ENCODE measurements at regions not wholly inside any gene's neighbourhood (a gene's known extent, or its start where the extent isn't known, plus 50 kb on each side); places are given as distances from the start of the nearest gene placed in this dataset.

- H3K36me3 ChIP-seq (ENCODE audit: control insufficient read depth, insufficient read depth, low read length), result no peaks in the 10 kb centered on the region
- no peak overlapping the region for H4K5ac ChIP-seq (ENCODE audit: low read depth, low read length)
- ChIA-PET POLR2A (ENCODE audit: unreplicated experiment) (no interaction called here), CTCF (no interaction called here)
- no peaks in the 10 kb centered on the region for H3K9me3 ChIP-seq (ENCODE audit: control insufficient read depth, insufficient read depth, low read length)
- no peak overlapping the region for H2BK15ac ChIP-seq (ENCODE audit: low read depth, low read length)
- H3K79me1 ChIP-seq (ENCODE audit: low read depth in 1 of 2, low read length in 2 of 2), result no peaks in the 10 kb centered on the region
- H2BK120ac ChIP-seq (ENCODE audit: low read depth, low read length), result no peak overlapping the region
- ATAC-seq (ENCODE audit: low read depth) (no peak), DNase-seq (no peak)
- intact Hi-C loops (cut with micrococcal nuclease) (no loop called here), dilution Hi-C loops (cut with HindIII; ENCODE audit: low sequenced_read_pairs, unreplicated experiment) (no loop called here), in situ Hi-C loops (cut with MboI; ENCODE audit: low sequenced_read_pairs) (no loop called here)
- no peak overlapping the region for H3K4me3 ChIP-seq (ENCODE audit: insufficient read depth, low read depth, low read length)
- no peak overlapping the region for H3K23ac ChIP-seq (ENCODE audit: low read depth, low read length)
- H3K4ac ChIP-seq (ENCODE audit: low read depth, low read length), result no peak overlapping the region
- H4K8ac ChIP-seq (ENCODE audit: low read depth in 2 of 2, low read length in 2 of 2), result no peak overlapping the region
- no peak overlapping the region for H3K27ac ChIP-seq (ENCODE audit: insufficient read depth, low read length)
- no peaks in the 10 kb centered on the region for H3K27me3 ChIP-seq (ENCODE audit: control insufficient read depth, insufficient read depth, low read length)
- no peaks in the 10 kb centered on the region for H3K9me1 ChIP-seq (ENCODE audit: insufficient read depth, low read length)
- H3K56ac ChIP-seq (ENCODE audit: extremely low read depth, insufficient read depth, low read length), result no peak overlapping the region
- no peaks in the 10 kb centered on the region for H4K20me1 ChIP-seq (ENCODE audit: insufficient read depth, low read length)
- no peak overlapping the region for H2AK9ac ChIP-seq (replicated peaks; ENCODE audit: low read depth, low read length, poor library complexity)
- no peak overlapping the region for H2AK5ac ChIP-seq (ENCODE audit: low read depth, low read length)
- H4K91ac ChIP-seq (ENCODE audit: insufficient read depth, low read depth, low read length), result no peak overlapping the region
- no peaks in the 10 kb centered on the region for H3K4me1 ChIP-seq (ENCODE audit: control insufficient read depth, insufficient read depth, low read length)
- H2BK20ac ChIP-seq (ENCODE audit: low read depth, low read length), result no peak overlapping the region
- no TSS peak for BruUV-seq (replicated peaks)
- no peak overlapping the region for H3K9ac ChIP-seq (ENCODE audit: low read depth, low read length)
- no peak overlapping the region for H2AFZ ChIP-seq (replicated peaks; ENCODE audit: low read length, poor library complexity)
- H3K4me2 ChIP-seq (ENCODE audit: low read depth, low read length), result no peak overlapping the region
- no peak overlapping the region for H2BK5ac ChIP-seq (ENCODE audit: low read depth, low read length, poor library complexity, severe bottlenecking)
- no peak overlapping the region for H3K18ac ChIP-seq (ENCODE audit: low read depth, low read length)
- no CpG with 5 or more reads among the region's 2 CpGs for WGBS, 2 experiments (ENCODE audit: extremely low coverage in 2 of 2, insufficient read length in 1 of 2)
- H3K14ac ChIP-seq (replicated peaks; ENCODE audit: low read depth, low read length), result no peak overlapping the region
- TF ChIP-seq FOS (IDR thresholded peaks at IDR 0.05; ENCODE audit: low read depth, low read length) (no peak), NFE2L2 (IDR thresholded peaks at IDR 0.05; ENCODE audit: low read depth, low read length) (no peak), CTCF (conservative IDR thresholded peaks at IDR 0.05; ENCODE audit: low read depth, low read length) (no peak), MAZ (IDR thresholded peaks at IDR 0.05; ENCODE audit: borderline replicate concordance, low read depth, low read length) (no peak), RAD21 (IDR thresholded peaks at IDR 0.05; ENCODE audit: low read length) (no peak), ELK1 (IDR thresholded peaks at IDR 0.05; ENCODE audit: borderline replicate concordance, low read depth, low read length) (no peak), RCOR1 (IDR thresholded peaks at IDR 0.05; ENCODE audit: insufficient replicate concordance, low read length) (no peak), MAFK (IDR thresholded peaks at IDR 0.05; ENCODE audit: low read depth, low read length) (no peak), CEBPB (IDR thresholded peaks at IDR 0.05; ENCODE audit: low read depth, low read length) (no peak), SMC3 (IDR thresholded peaks at IDR 0.05; ENCODE audit: low read depth, low read length) (no peak), POLR2A (IDR thresholded peaks at IDR 0.05; ENCODE audit: low read depth, low read length) (no peak)
- TF ChIP-seq, protein P1, sequence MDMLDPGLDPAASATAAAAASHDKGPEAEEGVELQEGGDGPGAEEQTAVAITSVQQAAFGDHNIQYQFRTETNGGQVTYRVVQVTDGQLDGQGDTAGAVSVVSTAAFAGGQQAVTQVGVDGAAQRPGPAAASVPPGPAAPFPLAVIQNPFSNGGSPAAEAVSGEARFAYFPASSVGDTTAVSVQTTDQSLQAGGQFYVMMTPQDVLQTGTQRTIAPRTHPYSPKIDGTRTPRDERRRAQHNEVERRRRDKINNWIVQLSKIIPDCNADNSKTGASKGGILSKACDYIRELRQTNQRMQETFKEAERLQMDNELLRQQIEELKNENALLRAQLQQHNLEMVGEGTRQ (IDR thresholded peaks at IDR 0.05; ENCODE audit: low read depth, low read length), result no peak
Observed at GRCh38 chr4:79609817-79610216, 201.8 kb upstream of the GK2 start.

Data from IMR-90 (cell line).